ENCODE measurements at regions not wholly inside any gene's neighbourhood (a gene's known extent, or its start where the extent isn't known, plus 50 kb on each side); places are given as distances from the start of the nearest gene placed in this dataset.

GRCh38 chr12:111193496-111193895 is 175.4 kb downstream of the PHETA1 start:
- TF ChIP-seq, protein P1, sequence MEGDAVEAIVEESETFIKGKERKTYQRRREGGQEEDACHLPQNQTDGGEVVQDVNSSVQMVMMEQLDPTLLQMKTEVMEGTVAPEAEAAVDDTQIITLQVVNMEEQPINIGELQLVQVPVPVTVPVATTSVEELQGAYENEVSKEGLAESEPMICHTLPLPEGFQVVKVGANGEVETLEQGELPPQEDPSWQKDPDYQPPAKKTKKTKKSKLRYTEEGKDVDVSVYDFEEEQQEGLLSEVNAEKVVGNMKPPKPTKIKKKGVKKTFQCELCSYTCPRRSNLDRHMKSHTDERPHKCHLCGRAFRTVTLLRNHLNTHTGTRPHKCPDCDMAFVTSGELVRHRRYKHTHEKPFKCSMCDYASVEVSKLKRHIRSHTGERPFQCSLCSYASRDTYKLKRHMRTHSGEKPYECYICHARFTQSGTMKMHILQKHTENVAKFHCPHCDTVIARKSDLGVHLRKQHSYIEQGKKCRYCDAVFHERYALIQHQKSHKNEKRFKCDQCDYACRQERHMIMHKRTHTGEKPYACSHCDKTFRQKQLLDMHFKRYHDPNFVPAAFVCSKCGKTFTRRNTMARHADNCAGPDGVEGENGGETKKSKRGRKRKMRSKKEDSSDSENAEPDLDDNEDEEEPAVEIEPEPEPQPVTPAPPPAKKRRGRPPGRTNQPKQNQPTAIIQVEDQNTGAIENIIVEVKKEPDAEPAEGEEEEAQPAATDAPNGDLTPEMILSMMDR (conservative IDR thresholded peaks at IDR 0.05; ENCODE audit: low read depth in 2 of 2) = no peak
- no peak for TF ChIP-seq EZH2 (IDR thresholded peaks at IDR 0.05; ENCODE audit: low read depth, unreplicated experiment)
- TF ChIP-seq POLR2AphosphoS5 (IDR thresholded peaks at IDR 0.05; ENCODE audit: low read depth) = no peak
- TF ChIP-seq, protein P2, sequence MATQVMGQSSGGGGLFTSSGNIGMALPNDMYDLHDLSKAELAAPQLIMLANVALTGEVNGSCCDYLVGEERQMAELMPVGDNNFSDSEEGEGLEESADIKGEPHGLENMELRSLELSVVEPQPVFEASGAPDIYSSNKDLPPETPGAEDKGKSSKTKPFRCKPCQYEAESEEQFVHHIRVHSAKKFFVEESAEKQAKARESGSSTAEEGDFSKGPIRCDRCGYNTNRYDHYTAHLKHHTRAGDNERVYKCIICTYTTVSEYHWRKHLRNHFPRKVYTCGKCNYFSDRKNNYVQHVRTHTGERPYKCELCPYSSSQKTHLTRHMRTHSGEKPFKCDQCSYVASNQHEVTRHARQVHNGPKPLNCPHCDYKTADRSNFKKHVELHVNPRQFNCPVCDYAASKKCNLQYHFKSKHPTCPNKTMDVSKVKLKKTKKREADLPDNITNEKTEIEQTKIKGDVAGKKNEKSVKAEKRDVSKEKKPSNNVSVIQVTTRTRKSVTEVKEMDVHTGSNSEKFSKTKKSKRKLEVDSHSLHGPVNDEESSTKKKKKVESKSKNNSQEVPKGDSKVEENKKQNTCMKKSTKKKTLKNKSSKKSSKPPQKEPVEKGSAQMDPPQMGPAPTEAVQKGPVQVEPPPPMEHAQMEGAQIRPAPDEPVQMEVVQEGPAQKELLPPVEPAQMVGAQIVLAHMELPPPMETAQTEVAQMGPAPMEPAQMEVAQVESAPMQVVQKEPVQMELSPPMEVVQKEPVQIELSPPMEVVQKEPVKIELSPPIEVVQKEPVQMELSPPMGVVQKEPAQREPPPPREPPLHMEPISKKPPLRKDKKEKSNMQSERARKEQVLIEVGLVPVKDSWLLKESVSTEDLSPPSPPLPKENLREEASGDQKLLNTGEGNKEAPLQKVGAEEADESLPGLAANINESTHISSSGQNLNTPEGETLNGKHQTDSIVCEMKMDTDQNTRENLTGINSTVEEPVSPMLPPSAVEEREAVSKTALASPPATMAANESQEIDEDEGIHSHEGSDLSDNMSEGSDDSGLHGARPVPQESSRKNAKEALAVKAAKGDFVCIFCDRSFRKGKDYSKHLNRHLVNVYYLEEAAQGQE (IDR thresholded peaks at IDR 0.05; ENCODE audit: unreplicated experiment) = no peak
- TF ChIP-seq CREB1 (CRISPR knock-in tag; IDR thresholded peaks at IDR 0.05; ENCODE audit: low read depth) = no peak
